GM23338 (cell line): ENCODE measurements at regions not wholly inside any gene's neighbourhood (a gene's known extent, or its start where the extent isn't known, plus 50 kb on each side); places are given as distances from the start of the nearest gene placed in this dataset.

ENCODE experiments used
- ATAC-seq: fragments of 200-7000 bp; cut with Tn5 transposase; 3 replicates; pipeline ENCODE4 v1.9.1; 2020
- DNase-seq: peaks from one replicate; pipeline ENCODE4 v3.0.0-alpha.2; 2015; ENCODE audit warnings: low spot score
- H2AFZ ChIP-seq: fragments of 200-600 bp; sonication (generic); 2 replicates; pipeline ENCODE4 v1.8.0; 2016; ENCODE audit warnings: antibody characterized with exemption, mild to moderate bottlenecking, moderate library complexity
- H3F3A ChIP-seq: fragments of 200-600 bp; sonication (generic); replicated peaks from 2 replicates; pipeline ENCODE4 v1.8.0; 2017; ENCODE audit warnings: antibody characterized with exemption, mixed run types, low read depth
- H3K27ac ChIP-seq: fragments of 200-600 bp; sonication (generic); 2 replicates; pipeline ENCODE4 v1.6.1; 2016; ENCODE audit warnings: low read depth
- H3K27me3 ChIP-seq: fragments of 200-600 bp; sonication (generic); 2 replicates; pipeline ENCODE4 v1.8.0; 2016; ENCODE audit warnings: mild to moderate bottlenecking, mixed run types, moderate library complexity; ENCODE audit not compliant: insufficient read depth
- H3K36me3 ChIP-seq: fragments of 200-600 bp; sonication (generic); 2 replicates; pipeline ENCODE4 v1.8.0; 2016; ENCODE audit warnings: mild to moderate bottlenecking; ENCODE audit not compliant: insufficient read depth
- H3K4me1 ChIP-seq: fragments of 200-600 bp; sonication (generic); 2 replicates; pipeline ENCODE4 v1.8.0; 2016; ENCODE audit warnings: mild to moderate bottlenecking, moderate library complexity; ENCODE audit not compliant: insufficient read depth
- H3K4me2 ChIP-seq: fragments of 200-600 bp; sonication (generic); 2 replicates; pipeline ENCODE4 v1.7.1; 2017; ENCODE audit warnings: mixed run types
- H3K4me3 ChIP-seq: fragments of 200-600 bp; sonication (generic); 2 replicates; pipeline ENCODE4 v1.6.1; 2016; ENCODE audit warnings: mixed run types
- H3K79me2 ChIP-seq: fragments of 200-600 bp; sonication (generic); replicated peaks from 2 replicates; pipeline ENCODE4 v1.8.0; 2017; ENCODE audit warnings: mild to moderate bottlenecking; ENCODE audit not compliant: insufficient read depth
- H3K9me2 ChIP-seq: fragments of 200-600 bp; sonication (generic); 2 replicates; pipeline ENCODE4 v1.8.0; 2017; ENCODE audit not compliant: insufficient read depth
- H4K20me1 ChIP-seq: fragments of 200-600 bp; sonication (generic); replicated peaks from 2 replicates; pipeline ENCODE4 v1.8.0; 2017; ENCODE audit warnings: mild to moderate bottlenecking; ENCODE audit not compliant: insufficient read depth
- H3K27ac Mint-ChIP-seq: 2 replicates; pipeline ENCODE4 v1.8.0; 2020; ENCODE audit warnings: inconsistent platforms, mild to moderate bottlenecking, moderate library complexity, mixed read lengths
- H3K27me3 Mint-ChIP-seq: 3 replicates; pipeline ENCODE4 v1.8.0; 2022; ENCODE audit warnings: low read depth, mild to moderate bottlenecking, moderate library complexity, mixed read lengths, inconsistent platforms; ENCODE audit not compliant: insufficient read depth, poor library complexity
- H3K36me3 Mint-ChIP-seq: 3 replicates; pipeline ENCODE4 v1.8.0; 2021; ENCODE audit warnings: low read depth, mild to moderate bottlenecking, inconsistent platforms, moderate library complexity, mixed read lengths
- H3K4me1 Mint-ChIP-seq: 3 replicates; pipeline ENCODE4 v1.8.0; 2020; ENCODE audit warnings: mild to moderate bottlenecking, inconsistent platforms, mixed read lengths
- H3K4me3 Mint-ChIP-seq: 3 replicates; pipeline ENCODE4 v1.8.0; 2021; ENCODE audit warnings: moderate library complexity, mild to moderate bottlenecking, inconsistent platforms, mixed read lengths
- H3K9me3 Mint-ChIP-seq: 3 replicates; pipeline ENCODE4 v1.8.0; 2020; ENCODE audit warnings: moderate library complexity, mild to moderate bottlenecking, inconsistent platforms, mixed read lengths
- CREB1 ChIP-seq: fragments of 250-450 bp; sonication (Bioruptor Pico); IDR thresholded peaks from 2 replicates; pipeline ENCODE4 v1.5.0; 2020; ENCODE audit warnings: low read depth, mild to moderate bottlenecking, moderate library complexity
- EZH2 ChIP-seq: fragments of 200-600 bp; sonication (generic); IDR thresholded peaks from one replicate; pipeline ENCODE4 v1.8.0; 2017; ENCODE audit warnings: antibody characterized with exemption, mild to moderate bottlenecking, low read depth; ENCODE audit not compliant: unreplicated experiment
- EZH2phosphoT487 ChIP-seq: fragments of 200-600 bp; sonication (generic); IDR thresholded peaks from one replicate; pipeline ENCODE4 v1.8.1; 2018; ENCODE audit warnings: antibody characterized with exemption; ENCODE audit not compliant: unreplicated experiment
- JUNB ChIP-seq: IDR thresholded peaks from one replicate; pipeline ENCODE4 v1.6.1; 2016; ENCODE audit warnings: antibody characterized with exemption; ENCODE audit not compliant: unreplicated experiment
- NANOG ChIP-seq: IDR thresholded peaks from 2 replicates; pipeline ENCODE4 v1.6.1; 2016; ENCODE audit warnings: antibody characterized with exemption, borderline replicate concordance
- POLR2AphosphoS5 ChIP-seq: IDR thresholded peaks from 2 replicates; pipeline ENCODE4 v1.6.1; 2016; ENCODE audit warnings: antibody characterized with exemption, low read depth
- STAT1 ChIP-seq: IDR thresholded peaks from one replicate; pipeline ENCODE4 v1.6.1; 2016; ENCODE audit warnings: antibody characterized with exemption; ENCODE audit not compliant: unreplicated experiment
- ZNF114 ChIP-seq: fragments of 250-450 bp; sonication (Bioruptor Pico); IDR thresholded peaks from 2 replicates; pipeline ENCODE4 v1.5.0; 2020; ENCODE audit warnings: mild to moderate bottlenecking, moderate library complexity
- ZNF331 ChIP-seq: fragments of 250-450 bp; sonication (Bioruptor Pico); IDR thresholded peaks from 2 replicates; pipeline ENCODE4 v1.5.0; 2020; ENCODE audit warnings: low read depth, mild to moderate bottlenecking, moderate library complexity
- TF ChIP-seq, protein P1 (sequence below): fragments of 250-450 bp; sonication (Bioruptor Pico); IDR thresholded peaks from 2 replicates; pipeline ENCODE4 v1.5.0; 2020; ENCODE audit warnings: mild to moderate bottlenecking, moderate library complexity
- TF ChIP-seq, protein P2 (sequence below), 2 experiments: fragments of 200-600 bp in 1 of 2; sonication (generic) in 1 of 2; conservative IDR thresholded peaks; 2 replicates each; pipeline versions ENCODE4 v1.5.1 to v1.6.1; 2016 to 2017; ENCODE audit warnings: antibody characterized with exemption in 2 of 2, low read depth in 2 of 2, mild to moderate bottlenecking in 2 of 2, moderate library complexity in 1 of 2
- TF ChIP-seq, protein P3 (sequence below): IDR thresholded peaks from one replicate; pipeline ENCODE4 v1.6.1; 2018; ENCODE audit warnings: antibody characterized with exemption; ENCODE audit not compliant: unreplicated experiment
- TF ChIP-seq, protein P4 (sequence below): IDR thresholded peaks from 2 replicates; pipeline ENCODE4 v1.6.1; 2016; ENCODE audit warnings: antibody characterized with exemption

DNA sequence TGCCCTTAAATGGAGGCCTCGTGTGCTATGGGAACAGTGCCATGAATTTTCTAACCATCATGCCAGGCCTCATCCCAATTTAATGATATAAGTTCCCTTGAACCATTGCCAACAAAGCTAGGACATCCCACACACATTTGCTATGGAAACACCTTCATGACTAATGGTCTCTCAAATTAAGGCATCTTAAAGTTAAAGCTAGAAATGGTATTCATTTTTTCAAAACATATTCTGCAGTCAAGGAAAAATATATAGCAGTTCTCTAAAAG is 117.3 kb downstream of the BTG1 start:
- no peaks in the 10 kb centered on the region for H3K36me3 ChIP-seq
- no peak for DNase-seq
- no peak overlapping the region for H3K4me2 ChIP-seq
- 0 out of 2 replicates have a peak, but pooled peaks cover 3% of the 10 kb centered on the region for H3K4me1 ChIP-seq
- H3K27me3 Mint-ChIP-seq, result no peaks in the 10 kb centered on the region
- H3K9me3 Mint-ChIP-seq, result no peaks in the 10 kb centered on the region; the same call in 2 of the 3 replicates
- H3K27ac ChIP-seq, result no peak overlapping the region
- no peak overlapping the region for H3K27ac Mint-ChIP-seq
- TF ChIP-seq ZNF331 (no peak), EZH2phosphoT487 (no peak), JUNB (no peak), ZNF114 (CRISPR knock-in tag) (no peak), POLR2AphosphoS5 (no peak), EZH2 (no peak), STAT1 (no peak), CREB1 (no peak), NANOG (no peak)
- TF ChIP-seq, protein P1, sequence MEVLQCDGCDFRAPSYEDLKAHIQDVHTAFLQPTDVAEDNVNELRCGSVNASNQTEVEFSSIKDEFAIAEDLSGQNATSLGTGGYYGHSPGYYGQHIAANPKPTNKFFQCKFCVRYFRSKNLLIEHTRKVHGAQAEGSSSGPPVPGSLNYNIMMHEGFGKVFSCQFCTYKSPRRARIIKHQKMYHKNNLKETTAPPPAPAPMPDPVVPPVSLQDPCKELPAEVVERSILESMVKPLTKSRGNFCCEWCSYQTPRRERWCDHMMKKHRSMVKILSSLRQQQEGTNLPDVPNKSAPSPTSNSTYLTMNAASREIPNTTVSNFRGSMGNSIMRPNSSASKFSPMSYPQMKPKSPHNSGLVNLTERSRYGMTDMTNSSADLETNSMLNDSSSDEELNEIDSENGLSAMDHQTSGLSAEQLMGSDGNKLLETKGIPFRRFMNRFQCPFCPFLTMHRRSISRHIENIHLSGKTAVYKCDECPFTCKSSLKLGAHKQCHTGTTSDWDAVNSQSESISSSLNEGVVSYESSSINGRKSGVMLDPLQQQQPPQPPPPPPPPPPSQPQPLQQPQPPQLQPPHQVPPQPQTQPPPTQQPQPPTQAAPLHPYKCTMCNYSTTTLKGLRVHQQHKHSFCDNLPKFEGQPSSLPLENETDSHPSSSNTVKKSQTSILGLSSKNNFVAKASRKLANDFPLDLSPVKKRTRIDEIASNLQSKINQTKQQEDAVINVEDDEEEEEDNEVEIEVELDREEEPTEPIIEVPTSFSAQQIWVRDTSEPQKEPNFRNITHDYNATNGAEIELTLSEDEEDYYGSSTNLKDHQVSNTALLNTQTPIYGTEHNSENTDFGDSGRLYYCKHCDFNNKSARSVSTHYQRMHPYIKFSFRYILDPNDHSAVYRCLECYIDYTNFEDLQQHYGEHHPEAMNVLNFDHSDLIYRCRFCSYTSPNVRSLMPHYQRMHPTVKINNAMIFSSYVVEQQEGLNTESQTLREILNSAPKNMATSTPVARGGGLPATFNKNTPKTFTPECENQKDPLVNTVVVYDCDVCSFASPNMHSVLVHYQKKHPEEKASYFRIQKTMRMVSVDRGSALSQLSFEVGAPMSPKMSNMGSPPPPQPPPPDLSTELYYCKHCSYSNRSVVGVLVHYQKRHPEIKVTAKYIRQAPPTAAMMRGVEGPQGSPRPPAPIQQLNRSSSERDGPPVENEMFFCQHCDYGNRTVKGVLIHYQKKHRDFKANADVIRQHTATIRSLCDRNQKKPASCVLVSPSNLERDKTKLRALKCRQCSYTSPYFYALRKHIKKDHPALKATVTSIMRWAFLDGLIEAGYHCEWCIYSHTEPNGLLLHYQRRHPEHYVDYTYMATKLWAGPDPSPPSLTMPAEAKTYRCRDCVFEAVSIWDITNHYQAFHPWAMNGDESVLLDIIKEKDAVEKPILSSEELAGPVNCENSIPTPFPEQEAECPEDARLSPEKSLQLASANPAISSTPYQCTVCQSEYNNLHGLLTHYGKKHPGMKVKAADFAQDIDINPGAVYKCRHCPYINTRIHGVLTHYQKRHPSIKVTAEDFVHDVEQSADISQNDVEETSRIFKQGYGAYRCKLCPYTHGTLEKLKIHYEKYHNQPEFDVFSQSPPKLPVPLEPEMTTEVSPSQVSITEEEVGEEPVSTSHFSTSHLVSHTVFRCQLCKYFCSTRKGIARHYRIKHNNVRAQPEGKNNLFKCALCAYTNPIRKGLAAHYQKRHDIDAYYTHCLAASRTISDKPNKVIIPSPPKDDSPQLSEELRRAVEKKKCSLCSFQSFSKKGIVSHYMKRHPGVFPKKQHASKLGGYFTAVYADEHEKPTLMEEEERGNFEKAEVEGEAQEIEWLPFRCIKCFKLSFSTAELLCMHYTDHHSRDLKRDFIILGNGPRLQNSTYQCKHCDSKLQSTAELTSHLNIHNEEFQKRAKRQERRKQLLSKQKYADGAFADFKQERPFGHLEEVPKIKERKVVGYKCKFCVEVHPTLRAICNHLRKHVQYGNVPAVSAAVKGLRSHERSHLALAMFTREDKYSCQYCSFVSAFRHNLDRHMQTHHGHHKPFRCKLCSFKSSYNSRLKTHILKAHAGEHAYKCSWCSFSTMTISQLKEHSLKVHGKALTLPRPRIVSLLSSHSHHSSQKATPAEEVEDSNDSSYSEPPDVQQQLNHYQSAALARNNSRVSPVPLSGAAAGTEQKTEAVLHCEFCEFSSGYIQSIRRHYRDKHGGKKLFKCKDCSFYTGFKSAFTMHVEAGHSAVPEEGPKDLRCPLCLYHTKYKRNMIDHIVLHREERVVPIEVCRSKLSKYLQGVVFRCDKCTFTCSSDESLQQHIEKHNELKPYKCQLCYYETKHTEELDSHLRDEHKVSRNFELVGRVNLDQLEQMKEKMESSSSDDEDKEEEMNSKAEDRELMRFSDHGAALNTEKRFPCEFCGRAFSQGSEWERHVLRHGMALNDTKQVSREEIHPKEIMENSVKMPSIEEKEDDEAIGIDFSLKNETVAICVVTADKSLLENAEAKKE, result no peak
- TF ChIP-seq, protein P2, sequence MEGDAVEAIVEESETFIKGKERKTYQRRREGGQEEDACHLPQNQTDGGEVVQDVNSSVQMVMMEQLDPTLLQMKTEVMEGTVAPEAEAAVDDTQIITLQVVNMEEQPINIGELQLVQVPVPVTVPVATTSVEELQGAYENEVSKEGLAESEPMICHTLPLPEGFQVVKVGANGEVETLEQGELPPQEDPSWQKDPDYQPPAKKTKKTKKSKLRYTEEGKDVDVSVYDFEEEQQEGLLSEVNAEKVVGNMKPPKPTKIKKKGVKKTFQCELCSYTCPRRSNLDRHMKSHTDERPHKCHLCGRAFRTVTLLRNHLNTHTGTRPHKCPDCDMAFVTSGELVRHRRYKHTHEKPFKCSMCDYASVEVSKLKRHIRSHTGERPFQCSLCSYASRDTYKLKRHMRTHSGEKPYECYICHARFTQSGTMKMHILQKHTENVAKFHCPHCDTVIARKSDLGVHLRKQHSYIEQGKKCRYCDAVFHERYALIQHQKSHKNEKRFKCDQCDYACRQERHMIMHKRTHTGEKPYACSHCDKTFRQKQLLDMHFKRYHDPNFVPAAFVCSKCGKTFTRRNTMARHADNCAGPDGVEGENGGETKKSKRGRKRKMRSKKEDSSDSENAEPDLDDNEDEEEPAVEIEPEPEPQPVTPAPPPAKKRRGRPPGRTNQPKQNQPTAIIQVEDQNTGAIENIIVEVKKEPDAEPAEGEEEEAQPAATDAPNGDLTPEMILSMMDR (conservative IDR thresholded peaks at IDR 0.05; ENCODE audit: low read depth in 2 of 2), result no peak
- TF ChIP-seq, protein P3, sequence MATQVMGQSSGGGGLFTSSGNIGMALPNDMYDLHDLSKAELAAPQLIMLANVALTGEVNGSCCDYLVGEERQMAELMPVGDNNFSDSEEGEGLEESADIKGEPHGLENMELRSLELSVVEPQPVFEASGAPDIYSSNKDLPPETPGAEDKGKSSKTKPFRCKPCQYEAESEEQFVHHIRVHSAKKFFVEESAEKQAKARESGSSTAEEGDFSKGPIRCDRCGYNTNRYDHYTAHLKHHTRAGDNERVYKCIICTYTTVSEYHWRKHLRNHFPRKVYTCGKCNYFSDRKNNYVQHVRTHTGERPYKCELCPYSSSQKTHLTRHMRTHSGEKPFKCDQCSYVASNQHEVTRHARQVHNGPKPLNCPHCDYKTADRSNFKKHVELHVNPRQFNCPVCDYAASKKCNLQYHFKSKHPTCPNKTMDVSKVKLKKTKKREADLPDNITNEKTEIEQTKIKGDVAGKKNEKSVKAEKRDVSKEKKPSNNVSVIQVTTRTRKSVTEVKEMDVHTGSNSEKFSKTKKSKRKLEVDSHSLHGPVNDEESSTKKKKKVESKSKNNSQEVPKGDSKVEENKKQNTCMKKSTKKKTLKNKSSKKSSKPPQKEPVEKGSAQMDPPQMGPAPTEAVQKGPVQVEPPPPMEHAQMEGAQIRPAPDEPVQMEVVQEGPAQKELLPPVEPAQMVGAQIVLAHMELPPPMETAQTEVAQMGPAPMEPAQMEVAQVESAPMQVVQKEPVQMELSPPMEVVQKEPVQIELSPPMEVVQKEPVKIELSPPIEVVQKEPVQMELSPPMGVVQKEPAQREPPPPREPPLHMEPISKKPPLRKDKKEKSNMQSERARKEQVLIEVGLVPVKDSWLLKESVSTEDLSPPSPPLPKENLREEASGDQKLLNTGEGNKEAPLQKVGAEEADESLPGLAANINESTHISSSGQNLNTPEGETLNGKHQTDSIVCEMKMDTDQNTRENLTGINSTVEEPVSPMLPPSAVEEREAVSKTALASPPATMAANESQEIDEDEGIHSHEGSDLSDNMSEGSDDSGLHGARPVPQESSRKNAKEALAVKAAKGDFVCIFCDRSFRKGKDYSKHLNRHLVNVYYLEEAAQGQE, result no peak
- TF ChIP-seq, protein P4, sequence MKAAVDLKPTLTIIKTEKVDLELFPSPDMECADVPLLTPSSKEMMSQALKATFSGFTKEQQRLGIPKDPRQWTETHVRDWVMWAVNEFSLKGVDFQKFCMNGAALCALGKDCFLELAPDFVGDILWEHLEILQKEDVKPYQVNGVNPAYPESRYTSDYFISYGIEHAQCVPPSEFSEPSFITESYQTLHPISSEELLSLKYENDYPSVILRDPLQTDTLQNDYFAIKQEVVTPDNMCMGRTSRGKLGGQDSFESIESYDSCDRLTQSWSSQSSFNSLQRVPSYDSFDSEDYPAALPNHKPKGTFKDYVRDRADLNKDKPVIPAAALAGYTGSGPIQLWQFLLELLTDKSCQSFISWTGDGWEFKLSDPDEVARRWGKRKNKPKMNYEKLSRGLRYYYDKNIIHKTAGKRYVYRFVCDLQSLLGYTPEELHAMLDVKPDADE, result no peak
- no peaks in the 10 kb centered on the region for H3K27me3 ChIP-seq
- H2AFZ ChIP-seq, result no peak overlapping the region
- ATAC-seq, result no peak
- H3K9me2 ChIP-seq, result peaks cover 6% of the 10 kb centered on the region; the same call in 1 of the 2 replicates
- H3K36me3 Mint-ChIP-seq, result no peaks in the 10 kb centered on the region
- H3K4me3 ChIP-seq, result no peak overlapping the region
- H3K79me2 ChIP-seq, result no peaks in the 10 kb centered on the region
- H3F3A ChIP-seq, result no peaks in the 10 kb centered on the region
- H3K4me1 Mint-ChIP-seq, result peaks cover 13% of the 10 kb centered on the region
- no peak overlapping the region for H3K4me3 Mint-ChIP-seq
- H4K20me1 ChIP-seq, result no peaks in the 10 kb centered on the region
